HS-5 (cell line): ENCODE measurements at regions not wholly inside any gene's neighbourhood (a gene's known extent, or its start where the extent isn't known, plus 50 kb on each side); places are given as distances from the start of the nearest gene placed in this dataset.

Experiments used
- DNase-seq: peaks from one replicate; pipeline ENCODE4 v3.0.0-alpha.2; 2012; ENCODE audit warnings: low read depth

DNA sequence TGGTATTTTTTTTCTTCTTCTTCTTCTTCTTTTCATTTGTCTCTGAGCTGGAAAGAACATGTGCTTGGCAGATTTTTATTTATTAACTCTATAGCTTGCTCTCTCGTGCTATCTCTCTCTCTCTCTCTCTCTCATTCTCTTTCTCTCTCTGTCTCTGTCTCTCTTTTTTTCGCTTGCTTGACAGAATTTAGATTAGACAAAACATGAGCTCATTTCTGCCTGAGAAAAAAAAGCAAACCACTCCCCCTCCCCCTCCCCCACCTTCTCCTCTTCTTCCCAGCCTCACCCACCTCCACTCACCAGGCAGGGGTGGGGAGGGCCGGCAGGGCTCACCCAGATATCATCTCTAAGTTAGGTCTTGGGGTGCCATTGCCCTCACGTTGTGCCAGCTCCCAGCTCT lies 81.5 kb downstream of the PJA1 start:
- DNase-seq: no peak

DNA sequence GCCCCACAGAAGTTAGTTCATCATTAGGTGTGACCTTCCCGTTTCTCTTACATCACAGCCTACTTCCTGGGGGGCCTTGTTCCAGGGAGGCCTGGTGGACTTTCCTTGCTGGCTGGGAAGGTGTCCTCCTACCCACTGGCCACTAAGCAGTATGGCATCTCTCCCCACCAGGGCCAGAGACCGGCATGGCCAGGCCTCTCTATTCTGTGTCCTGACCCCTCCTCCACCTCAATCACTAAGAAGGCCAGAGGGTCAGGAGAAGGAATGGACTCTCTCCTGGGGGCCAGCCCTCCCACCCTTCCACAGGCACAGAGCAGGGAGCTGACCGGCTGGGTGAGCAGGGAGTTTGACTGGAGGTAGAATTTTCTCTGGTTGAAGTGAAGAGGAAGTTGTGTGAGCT lies 81.9 kb downstream of the PJA1 start:
- no peak for DNase-seq

DNA sequence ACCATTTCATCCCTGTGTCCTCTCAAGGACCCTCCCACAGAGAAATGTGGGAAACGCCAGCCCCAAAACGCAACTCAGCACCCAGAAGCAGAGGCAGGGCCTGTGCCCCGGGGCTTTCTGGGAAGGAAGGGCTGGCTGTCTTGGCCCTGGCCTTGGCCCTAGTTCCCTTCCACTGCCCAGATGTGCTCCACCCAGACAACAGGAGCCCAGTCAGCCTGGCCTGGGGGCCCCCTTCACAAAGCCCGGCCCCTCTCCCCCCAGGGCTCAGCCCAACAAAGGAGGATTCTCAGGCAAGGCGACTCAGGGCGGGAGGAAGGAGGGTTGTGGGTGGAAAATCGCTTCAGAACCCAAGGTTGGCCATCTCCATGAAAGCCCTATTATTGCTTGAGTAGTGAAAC lies 82.5 kb downstream of the PJA1 start:
- DNase-seq: no peak

DNA sequence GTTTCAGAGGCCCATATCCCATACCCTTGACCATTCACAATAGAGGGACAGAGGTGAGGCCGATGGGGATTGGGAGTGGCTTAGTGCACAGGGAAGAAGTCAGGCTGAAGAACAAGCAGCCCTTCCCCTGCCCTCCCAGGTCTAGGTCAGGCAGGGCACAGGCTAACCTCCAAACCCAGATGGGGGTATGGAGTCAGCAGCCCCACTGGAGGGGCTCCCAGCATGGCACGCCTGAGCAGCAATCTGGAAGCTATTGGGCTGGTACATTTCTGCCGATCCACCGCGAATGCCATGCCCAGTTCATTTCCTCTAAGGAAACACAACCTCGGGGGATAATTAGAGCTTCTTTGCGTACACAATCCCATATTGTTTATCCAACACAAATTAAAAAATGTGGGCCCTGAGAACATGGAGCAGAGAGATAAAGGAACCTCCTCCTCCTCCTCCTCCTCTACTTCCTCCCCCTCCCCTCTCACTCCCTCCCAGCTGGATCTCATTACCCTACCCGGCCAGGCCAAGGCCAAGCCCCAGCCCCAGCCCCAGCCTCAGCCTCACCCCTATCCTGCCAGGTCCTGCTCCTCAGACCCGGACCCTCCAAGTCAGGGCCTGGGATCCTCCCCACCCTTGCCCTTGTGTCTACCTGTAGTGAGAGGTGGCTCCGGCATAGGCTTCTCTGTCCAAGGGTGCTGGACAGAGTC lies 83.0 kb downstream of the PJA1 start:
- DNase-seq: no peak

DNA sequence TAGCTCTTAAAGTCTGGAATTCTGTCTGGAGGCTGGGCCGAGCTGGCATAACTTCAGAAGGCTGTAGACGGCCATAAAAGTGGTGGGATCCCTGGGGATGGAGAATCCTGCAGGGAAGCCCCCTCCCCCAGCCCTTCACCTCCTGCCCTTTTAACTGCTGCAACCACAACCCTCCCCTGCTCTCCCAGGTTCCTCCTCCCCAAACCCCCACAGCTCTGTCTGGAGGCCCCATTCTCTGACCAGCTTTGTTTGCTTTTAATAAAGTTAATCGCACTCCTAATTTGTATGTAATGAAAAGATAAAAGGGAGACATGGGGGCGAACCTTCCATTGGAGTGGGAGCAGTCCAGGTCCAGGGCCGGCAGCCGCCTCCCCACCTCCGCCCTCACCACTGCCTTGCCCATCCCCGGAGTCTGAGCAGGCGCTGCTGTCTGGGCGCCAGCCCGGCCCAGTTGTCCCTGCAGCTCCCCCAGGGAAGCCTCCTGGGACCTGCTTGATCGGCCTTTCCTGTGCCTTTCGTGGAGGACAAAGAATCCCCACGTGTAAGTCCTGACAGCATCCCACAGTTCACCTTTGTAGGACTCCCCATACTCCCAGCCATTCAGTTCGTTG lies 84.3 kb downstream of the PJA1 start:
- DNase-seq: no peak

DNA sequence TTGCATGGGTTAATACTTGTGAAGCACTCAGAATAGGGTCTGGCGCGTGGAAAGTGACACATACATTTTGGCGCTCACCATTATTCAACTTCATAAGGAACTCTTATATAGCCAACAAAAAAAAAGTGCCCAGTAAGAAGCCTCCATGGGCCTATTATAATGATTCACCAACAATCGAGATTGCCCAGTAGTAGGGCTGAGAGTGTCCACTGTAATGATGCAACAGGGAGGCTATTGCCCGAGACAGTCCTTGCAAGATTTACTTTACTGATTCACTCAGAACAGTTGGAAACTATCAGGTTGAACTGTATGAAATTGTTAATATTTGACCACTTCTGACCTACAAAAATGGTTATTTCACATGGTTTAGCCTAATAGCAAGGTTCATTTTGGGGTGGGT lies 86.0 kb downstream of the PJA1 start:
- no peak for DNase-seq

DNA sequence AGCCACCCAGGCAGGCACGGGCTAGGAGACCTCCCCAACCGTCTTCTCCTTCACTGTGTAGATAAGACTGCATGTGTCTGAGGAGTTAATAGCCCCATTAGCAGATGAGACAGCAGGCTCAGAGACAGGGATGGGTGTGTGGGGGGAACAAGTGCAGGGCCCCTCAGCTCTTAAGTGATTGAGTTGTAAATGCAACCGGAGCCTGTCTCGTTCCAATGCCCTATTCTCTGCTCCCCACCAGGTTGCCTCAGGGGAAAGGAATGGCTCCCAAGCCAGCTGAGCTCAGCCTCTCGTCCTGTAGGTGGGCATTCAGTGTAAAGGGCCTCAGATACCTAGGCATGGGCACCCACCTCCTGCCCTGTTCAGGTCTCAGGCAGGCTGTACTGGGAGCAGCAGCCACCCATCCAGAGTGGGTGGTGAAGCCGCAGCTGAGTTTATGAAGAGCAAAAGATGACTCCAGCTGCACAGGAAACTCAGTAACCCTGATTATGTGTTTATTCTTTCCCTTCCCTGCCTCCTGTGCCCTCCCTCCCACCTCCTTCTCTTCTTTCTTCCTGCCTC lies 87.3 kb downstream of the PJA1 start:
- DNase-seq: no peak

DNA sequence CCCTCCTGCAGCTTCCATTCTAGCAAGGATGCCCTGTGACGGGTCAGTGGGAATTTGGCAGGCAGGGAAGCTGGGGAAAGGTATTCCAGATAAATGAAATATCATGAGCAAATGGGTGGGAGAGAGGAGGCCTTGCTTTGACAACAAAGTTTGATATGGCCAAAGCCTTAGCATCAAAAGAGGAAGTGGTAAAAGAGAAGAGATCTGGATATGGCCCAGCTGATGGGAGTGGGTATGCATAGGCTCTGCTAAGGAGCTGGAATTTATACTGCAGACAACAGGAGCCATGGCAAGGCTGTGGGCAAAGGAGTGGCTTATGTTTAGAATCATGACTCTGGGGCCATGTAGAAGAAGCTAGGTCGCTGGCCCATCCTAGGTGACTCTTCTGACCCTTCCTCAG lies 89.2 kb downstream of the PJA1 start:
- no peak for DNase-seq

DNA sequence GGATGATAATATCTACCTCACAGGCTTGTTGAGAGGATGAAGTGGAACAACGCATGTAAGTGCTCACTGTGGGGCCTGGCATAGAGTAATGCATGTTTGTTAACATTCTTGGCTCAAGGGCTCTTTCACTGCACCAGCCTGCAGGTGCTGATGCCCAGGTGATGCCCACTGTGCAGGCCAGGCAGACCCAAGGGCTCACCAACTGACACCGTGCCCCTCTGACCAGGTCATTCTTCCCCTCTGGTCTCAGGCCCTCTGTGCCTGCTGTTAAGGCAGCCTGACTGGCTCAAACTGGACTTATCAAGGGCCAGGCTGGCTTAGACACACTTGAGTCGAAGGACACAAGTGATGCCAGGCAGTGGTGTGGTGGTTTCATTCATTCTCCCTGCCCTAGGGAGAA lies 90.5 kb downstream of the PJA1 start:
- no peak for DNase-seq

DNA sequence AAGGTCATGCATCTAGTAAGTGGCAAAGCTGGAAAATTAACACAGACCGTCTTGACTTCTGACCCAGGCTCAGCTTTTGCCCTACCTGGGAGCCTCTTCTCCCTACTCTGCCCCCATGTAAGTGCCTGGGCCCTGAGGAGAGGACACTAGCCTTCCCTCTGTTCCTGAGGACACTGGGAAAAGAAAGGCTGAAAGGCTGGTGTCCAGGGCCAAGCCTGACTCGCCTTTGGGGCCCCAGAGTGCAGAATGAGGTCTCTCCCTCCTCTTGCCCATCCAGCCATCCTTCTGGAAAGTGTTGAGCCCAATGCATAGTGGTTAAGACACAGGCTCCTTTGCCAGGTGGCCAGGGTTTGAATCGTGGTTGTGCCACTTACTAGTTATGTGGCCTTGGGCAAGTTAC lies 91.5 kb downstream of the PJA1 start:
- DNase-seq: no peak

DNA sequence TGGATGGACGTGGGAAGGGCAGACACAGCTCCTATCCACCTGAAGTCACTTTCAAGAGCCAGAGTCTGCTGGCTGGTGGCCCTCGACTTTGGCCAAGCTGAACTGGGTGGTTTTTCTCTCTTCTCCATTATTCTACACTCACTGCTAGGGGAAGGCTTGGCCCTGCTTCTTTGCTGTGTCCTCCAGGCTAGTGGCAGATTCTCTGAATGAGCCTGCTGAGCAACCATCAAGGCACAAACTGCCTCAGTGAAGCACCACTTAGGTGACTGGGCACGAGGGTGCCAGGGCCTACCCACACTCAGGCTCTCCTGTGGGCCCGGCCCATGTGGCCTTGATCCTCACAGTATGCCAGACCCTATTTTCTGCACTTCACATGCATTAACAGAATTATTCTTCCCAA lies 92.0 kb downstream of the PJA1 start:
- no peak for DNase-seq

DNA sequence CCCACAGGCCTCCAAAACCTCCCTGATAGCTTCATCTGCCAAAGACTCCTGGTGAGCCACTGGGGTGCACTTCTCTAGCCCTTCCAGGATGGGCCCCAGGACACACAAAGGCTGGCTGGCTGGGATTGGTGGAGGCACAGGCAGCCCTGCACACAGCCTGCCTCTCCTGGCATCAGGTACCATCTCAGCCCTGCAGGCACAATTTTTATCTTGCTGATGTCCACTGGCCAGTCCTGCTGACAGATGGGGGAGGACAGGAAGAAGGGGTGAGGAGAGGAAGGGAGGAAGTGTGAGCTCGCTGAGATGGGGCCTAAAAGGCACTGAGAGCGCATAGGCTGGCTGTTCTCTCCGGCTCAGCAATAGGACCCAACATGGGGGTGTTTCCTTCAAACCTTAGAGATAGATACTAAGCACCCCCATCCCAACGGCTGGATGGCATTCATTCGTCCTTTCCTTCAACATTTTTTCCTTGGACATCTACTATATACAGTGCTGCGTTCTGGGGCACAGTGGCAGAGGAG lies 92.7 kb downstream of the PJA1 start:
- no peak for DNase-seq

DNA sequence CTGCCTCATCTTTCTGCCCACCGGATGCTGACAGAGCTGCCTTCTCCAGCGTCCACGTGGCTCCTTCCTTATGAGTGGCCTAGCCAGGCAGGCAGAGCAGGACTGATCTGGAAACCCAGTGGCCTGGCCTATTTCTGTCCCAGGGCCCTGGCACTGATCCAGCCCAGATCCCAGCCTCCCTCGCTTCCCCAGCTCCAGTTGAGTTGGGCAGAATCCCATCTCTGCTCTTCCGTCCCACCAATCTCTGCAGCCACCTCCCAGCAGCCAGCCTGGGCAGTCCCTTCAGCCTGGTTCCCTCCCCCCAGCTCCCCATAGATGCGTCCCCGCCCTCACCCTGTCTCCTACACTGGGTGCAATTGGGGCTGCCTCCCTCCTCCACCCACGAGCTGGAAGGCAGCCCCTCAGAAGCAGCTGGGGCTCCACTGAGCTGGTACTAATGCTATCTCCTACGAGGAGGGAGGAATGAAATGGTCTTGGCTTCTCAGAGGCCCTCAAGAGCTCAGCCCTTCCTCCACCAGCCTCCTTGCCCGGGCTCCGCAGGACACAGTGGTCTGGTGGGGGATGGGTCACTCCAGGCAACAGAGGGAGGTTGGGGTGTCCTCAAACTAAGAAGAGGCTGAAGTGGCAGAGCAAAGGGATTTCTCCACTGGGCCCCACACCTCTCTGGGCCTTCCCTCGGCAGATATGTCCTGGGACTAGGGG lies 94.2 kb downstream of the PJA1 start:
- DNase-seq: no peak

DNA sequence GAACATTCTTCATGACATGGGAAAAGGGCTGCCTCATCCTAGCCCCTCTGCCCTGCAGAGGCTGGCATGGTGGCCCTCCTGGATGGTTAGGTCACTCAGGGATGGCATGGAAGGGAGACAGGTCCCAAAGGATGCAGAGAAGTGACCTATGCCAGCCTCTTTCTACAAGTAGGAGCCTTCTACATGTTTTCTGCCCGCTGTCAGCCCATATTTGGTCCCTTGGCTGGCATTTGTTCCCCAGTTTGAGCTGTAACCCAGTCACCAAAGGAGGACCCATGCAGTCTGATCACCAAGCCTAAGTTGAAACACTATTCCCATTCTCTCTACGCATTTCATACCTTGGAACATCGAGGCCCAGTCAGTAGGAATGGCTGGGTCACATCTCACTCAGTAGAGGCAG lies 95.4 kb downstream of the PJA1 start:
- no peak for DNase-seq

DNA sequence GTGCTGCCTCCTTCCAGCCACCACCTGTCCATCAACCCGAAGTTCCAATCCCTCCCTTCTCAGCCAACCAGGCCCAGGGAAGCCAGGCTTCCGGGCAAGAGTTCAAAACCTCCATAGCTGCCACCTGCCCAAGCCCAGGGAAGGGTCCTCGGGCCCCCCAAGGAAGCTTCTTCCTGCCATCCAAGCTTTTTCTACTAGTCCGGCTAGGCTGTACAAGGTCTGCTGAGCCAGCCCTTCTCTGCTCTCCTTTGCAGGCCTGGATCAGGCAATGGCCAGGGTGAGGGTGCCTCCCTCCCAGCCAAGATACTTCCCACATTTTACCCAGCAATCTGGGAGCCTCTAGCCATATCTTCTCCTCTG lies 96.2 kb downstream of the PJA1 start:
- no peak for DNase-seq

DNA sequence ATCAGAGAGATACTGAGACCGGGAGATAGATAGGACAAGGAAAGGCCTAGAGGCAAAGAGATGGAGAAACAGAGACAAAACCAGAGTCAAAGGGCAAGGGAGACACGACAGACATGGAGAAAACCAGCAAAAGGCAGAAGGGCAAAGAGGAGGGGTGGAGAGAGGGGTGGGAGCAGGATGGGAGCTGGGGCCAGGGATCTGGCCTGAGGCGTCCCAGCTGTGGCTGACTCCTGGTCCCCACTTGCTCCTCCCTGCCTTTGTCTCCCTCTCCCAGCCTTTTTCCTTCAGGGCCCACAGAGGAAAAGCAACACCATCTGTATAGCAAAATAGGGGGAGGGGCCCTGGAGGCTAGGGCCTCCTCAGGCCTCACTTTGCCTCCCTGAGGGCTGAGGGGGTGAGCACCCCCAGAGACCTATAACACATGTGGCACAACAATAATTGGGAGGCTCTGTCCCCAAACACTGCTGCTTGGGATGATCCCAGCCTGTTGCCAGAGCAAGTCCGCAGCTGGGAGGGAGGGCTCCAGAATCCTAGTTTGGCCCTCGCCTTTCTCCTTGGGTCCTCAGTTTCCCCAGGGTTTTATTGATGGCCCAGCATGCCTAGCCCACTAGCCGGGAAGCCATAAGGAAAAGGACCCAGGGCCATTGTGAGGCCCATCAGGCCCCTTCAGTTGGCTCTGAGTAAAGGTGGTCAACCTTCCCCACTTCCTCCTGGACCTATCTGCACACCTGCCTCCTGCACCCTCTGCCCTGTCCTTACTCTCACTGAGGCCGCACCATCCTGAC lies 96.8 kb downstream of the PJA1 start:
- no peak for DNase-seq

DNA sequence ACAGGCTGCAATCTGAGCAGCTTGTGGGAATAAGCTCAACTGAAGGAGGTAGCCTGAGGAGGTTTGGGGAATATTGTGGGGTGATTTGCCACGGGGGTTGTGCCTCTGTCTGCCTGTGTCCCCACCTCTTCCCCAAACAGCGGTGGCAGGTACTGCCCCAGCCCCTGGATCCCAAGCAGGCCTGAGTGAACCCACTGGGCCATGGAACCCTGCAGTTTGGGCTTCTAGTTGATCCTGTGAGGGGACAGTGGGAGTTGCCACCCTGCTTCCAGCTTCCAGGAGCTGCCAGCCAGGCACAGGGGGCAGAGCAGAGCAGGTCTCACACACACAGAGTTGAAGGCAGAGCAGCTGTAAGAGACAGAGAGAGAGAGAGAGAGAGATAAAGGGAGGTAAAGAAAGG lies 97.4 kb downstream of the PJA1 start:
- no peak for DNase-seq

DNA sequence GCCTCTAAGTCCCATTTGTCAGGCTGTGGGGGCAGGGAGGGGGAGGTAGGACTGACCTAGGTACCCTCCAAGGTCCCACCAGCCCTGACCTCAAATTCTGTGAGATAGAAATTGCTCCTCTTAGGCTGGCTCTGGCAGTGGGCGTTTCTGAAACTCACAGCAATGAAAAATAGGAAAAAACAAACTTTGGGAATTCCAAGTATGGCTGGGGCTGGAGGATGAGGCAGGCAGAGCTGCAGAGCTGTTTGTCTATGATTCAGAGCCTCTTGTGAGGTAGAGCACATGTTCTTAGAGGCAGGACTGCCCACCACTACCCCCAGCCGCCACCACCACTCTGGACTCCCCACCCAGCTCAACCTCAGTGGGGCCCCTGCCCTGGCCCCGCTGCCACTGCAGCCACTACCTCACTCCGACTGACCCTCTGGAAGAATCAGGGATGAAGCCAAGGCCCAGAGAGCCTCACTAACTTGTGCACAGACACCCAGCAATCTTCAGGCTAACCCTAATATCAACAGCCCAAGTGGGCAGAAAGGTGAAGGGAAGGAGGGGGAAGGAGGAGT lies 98.2 kb downstream of the PJA1 start:
- DNase-seq: no peak

DNA sequence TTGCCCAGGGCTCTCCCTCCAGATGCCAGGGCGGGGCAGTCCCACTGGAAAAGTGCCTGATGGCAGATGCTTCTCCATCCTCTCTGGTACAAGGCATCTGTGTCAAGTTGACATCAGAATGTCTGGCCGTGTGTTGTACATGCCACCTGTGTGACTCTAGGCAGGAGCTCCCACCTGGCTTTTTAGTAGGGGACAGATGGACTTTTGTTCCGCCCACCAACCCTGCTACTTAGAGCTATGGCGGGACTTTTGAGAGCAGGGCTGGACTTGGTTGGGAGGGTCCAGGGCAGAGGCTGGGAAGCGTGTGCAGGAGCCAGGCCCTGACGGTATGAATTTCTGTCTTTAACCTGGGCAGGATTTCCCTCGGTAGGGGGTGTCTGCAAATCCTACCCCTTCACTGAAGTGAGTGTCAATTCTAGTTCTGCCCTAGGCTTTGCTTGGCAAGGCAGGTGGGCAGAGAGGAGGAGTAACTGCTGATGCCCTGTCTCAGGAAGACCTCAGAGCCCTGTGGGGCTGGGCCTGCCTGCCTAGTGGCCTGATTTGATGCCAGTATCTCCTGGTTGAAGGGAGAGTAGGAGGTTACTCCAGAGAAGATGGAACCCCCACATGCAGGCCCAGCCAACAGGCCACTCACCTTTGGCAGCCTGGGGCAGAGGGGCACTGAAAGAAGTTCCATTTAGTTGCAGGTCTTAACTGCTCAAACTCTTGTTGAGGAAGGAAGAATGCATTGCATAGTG lies 99.1 kb downstream of the PJA1 start:
- no peak for DNase-seq

DNA sequence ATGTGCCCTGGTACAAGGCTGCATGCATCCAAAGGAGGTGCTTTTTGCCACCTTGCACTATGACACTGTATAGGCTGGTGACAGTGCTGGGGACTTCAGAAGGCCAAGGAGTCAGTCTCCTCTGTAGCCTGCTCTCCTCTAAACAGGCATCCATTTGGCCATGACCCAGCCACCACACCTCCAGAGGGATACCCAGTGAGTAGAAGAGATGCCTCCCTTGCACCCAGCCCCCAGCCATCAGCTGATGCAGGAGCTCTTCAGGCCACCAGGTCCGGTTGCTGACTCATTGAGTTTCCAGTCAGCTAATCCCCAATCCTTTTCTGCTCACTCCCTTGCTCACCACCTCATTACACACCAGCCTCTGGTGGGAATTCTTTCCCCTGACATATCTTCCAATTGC lies 99.8 kb downstream of the PJA1 start:
- DNase-seq: no peak

DNA sequence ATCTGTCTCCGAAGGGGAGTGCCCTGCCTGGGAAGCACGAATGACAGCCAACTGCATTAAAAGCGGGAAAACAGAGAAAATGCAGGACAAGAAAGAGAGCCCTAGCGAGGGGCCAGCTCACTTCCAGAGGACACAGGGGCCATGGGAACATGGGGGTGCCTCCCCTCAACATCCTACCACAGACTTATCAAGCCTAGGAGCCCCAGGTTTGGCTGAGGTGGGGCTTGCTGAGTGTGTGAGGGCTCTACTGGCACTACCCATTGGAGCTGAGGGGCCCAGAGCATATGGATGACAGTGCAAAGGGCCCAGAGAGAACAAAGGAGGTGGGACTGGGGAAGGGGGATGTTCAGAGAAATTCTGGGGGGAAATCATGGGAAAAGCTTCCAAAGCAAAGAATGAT lies 101.8 kb downstream of the PJA1 start:
- DNase-seq: no peak
